NCI-H2081 (cell line): ENCODE measurements at regions not wholly inside any gene's neighbourhood (a gene's known extent, or its start where the extent isn't known, plus 50 kb on each side); places are given as distances from the start of the nearest gene placed in this dataset.

Experiments used
- DNase-seq, 2 experiments: peaks; one replicate each; lab custom pipeline; 2025; lab: John Stamatoyannopoulos, UW

GRCh38 chr6:147078106-147078505 is 126.1 kb upstream of the STXBP5 start:
- no peak for DNase-seq

- DNase-seq, result no peak
Observed at GRCh38 chr6:147078602-147079001, 125.6 kb upstream of the STXBP5 start.

- DNase-seq, result no peak
Observed at GRCh38 chr6:147080225-147080624, 124.0 kb upstream of the STXBP5 start.

GRCh38 chr6:147081076-147081609 is 123.1 kb upstream of the STXBP5 start:
- DNase-seq, result no peak

- DNase-seq, result no peak
Observed at GRCh38 chr6:147087641-147088040, 116.6 kb upstream of the STXBP5 start.

GRCh38 chr6:147088861-147089260 is 115.4 kb upstream of the STXBP5 start:
- no peak for DNase-seq

GRCh38 chr6:147095316-147095715 is 108.9 kb upstream of the STXBP5 start:
- DNase-seq, result no peak

- no peak for DNase-seq
Observed at GRCh38 chr6:147099974-147100373, 104.2 kb upstream of the STXBP5 start.

GRCh38 chr6:147103007-147103406 is 101.2 kb upstream of the STXBP5 start:
- DNase-seq, result no peak

GRCh38 chr6:147103694-147104093 is 100.5 kb upstream of the STXBP5 start:
- no peak for DNase-seq

- DNase-seq, result no peak
Observed at GRCh38 chr6:147105786-147106185, 98.4 kb upstream of the STXBP5 start.

GRCh38 chr6:147106759-147107401 is 97.3 kb upstream of the STXBP5 start:
- DNase-seq, result no peak

GRCh38 chr6:147108259-147108910 is 95.8 kb upstream of the STXBP5 start:
- DNase-seq, result no peak

GRCh38 chr6:147109707-147110106 is 94.5 kb upstream of the STXBP5 start:
- no peak for DNase-seq

GRCh38 chr6:147116056-147116455 is 88.2 kb upstream of the STXBP5 start:
- no peak for DNase-seq

- DNase-seq, result no peak
Observed at GRCh38 chr6:147117011-147117410, 87.2 kb upstream of the STXBP5 start.

- DNase-seq, result no peak
Observed at GRCh38 chr6:147117580-147117979, 86.6 kb upstream of the STXBP5 start.

GRCh38 chr6:147119310-147119709 is 84.9 kb upstream of the STXBP5 start:
- DNase-seq, result no peak

- DNase-seq, result no peak
Observed at GRCh38 chr6:147122823-147123222, 81.4 kb upstream of the STXBP5 start.

GRCh38 chr6:147126618-147127022 is 77.6 kb upstream of the STXBP5 start:
- DNase-seq, result no peak

GRCh38 chr6:147127587-147127986 is 76.6 kb upstream of the STXBP5 start:
- DNase-seq, result no peak

- DNase-seq, result no peak
Observed at GRCh38 chr6:147128056-147128455, 76.2 kb upstream of the STXBP5 start.

- DNase-seq, result no peak
Observed at GRCh38 chr6:147131532-147132128, 72.6 kb upstream of the STXBP5 start.
